ENCODE measurements at regions not wholly inside any gene's neighbourhood (a gene's known extent, or its start where the extent isn't known, plus 50 kb on each side); places are given as distances from the start of the nearest gene placed in this dataset.

DNA sequence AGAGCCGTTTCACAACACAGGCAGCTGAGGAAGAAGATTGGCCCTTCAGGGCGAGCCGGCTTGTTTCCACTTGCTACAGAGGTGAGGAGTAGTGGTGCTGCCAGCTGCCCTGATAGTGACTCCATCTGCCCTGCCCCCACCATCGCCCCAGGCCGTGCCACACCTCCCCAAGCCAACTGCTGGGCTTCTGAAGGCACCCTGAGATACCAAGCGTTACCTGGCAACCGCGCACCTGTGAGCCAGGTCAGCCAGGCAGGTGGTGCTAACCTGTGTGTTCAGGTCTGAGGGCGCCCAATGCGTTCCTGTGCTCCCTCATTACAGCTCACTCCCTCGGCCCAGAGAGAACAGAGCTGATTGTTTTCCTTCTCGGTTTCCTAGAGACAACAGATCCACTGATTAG is 299.1 kb upstream of the ID4 start:
- in situ Hi-C loops (cut with HindIII; ENCODE audit: low sequenced_read_pairs) = no loop called here

DNA sequence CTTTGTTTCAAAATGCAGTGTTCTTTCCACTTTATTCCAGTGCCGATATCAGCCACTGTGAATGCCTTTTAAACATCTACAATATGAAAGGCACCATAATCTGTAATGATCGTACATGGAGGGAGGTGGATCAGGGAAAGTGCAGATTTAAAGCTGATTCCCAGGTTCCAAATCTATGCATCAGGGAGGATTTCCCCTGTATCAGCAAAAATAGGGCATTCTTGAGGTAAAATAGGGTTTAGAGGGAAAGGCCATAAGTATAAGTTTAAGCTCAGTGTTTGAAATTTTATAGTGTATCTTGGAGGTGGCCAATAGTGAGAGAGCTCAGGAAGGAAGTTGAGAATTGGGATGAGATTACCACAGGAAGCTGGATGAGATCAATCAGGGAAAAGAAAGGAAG is 289.7 kb upstream of the ID4 start:
- no peak overlapping the region for H3K4me3 ChIP-seq (ENCODE audit: low read depth, low read length)
- no peak for DNase-seq (ENCODE audit: low read depth, low spot score)
- TF ChIP-seq, protein P1, sequence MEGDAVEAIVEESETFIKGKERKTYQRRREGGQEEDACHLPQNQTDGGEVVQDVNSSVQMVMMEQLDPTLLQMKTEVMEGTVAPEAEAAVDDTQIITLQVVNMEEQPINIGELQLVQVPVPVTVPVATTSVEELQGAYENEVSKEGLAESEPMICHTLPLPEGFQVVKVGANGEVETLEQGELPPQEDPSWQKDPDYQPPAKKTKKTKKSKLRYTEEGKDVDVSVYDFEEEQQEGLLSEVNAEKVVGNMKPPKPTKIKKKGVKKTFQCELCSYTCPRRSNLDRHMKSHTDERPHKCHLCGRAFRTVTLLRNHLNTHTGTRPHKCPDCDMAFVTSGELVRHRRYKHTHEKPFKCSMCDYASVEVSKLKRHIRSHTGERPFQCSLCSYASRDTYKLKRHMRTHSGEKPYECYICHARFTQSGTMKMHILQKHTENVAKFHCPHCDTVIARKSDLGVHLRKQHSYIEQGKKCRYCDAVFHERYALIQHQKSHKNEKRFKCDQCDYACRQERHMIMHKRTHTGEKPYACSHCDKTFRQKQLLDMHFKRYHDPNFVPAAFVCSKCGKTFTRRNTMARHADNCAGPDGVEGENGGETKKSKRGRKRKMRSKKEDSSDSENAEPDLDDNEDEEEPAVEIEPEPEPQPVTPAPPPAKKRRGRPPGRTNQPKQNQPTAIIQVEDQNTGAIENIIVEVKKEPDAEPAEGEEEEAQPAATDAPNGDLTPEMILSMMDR (IDR thresholded peaks at IDR 0.05; ENCODE audit: low read depth, low read length) = no peak
- in situ Hi-C loops (cut with HindIII; ENCODE audit: low sequenced_read_pairs) = no loop called here

More for the DNA sequence above, 299.1 kb upstream of the ID4 start:
- DNase-seq (ENCODE audit: low read depth, low spot score) = no peak
- no peak overlapping the region for H3K4me3 ChIP-seq (ENCODE audit: low read depth, low read length)
- TF ChIP-seq, protein P1 (IDR thresholded peaks at IDR 0.05; ENCODE audit: low read depth, low read length) = no peak

GRCh38 chr6:19549109-19549508 is 288.1 kb upstream of the ID4 start:
- in situ Hi-C loops (cut with HindIII; ENCODE audit: low sequenced_read_pairs) = no loop called here
- no peak overlapping the region for H3K4me3 ChIP-seq (ENCODE audit: low read depth, low read length)
- DNase-seq (ENCODE audit: low read depth, low spot score) = no peak
- TF ChIP-seq, protein P1 (IDR thresholded peaks at IDR 0.05; ENCODE audit: low read depth, low read length) = peak; percentile 3

DNA sequence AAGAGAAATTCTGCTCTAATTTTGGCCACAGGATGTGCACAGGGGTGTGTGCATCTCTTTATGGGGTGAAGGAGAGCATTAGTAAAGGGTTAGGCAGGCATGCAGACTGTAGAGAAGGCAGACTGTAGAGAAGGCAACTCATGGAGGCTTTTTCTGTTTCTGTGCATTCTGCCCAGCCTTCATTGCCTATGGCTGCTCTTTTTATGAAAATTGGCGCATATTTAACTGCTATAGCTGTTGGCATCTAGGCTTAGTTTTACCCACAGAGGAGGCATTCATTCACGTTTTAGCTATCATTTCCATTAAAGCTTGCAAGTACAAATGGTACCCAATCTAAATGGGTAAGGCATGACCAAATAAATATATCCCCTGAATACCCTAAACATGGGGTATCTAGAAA is 286.8 kb upstream of the ID4 start:
- no peak overlapping the region for H3K4me3 ChIP-seq (ENCODE audit: low read depth, low read length)
- in situ Hi-C loops (cut with HindIII; ENCODE audit: low sequenced_read_pairs) = no loop called here
- DNase-seq (ENCODE audit: low read depth, low spot score) = no peak
- TF ChIP-seq, protein P1 (IDR thresholded peaks at IDR 0.05; ENCODE audit: low read depth, low read length) = no peak

GRCh38 chr6:19551611-19552010 is 285.6 kb upstream of the ID4 start:
- TF ChIP-seq, protein P1 (IDR thresholded peaks at IDR 0.05; ENCODE audit: low read depth, low read length) = no peak
- DNase-seq (ENCODE audit: low read depth, low spot score) = no peak

GRCh38 chr6:19552076-19552475 is 285.1 kb upstream of the ID4 start:
- no peak overlapping the region for H3K4me3 ChIP-seq (ENCODE audit: low read depth, low read length)
- no peak for DNase-seq (ENCODE audit: low read depth, low spot score)
- in situ Hi-C loops (cut with HindIII; ENCODE audit: low sequenced_read_pairs) = no loop called here
- TF ChIP-seq, protein P1 (IDR thresholded peaks at IDR 0.05; ENCODE audit: low read depth, low read length) = no peak

More at GRCh38 chr6:19551611-19552010, 285.6 kb upstream of the ID4 start:
- in situ Hi-C loops (cut with HindIII; ENCODE audit: low sequenced_read_pairs) = no loop called here
- H3K4me3 ChIP-seq (ENCODE audit: low read depth, low read length) = no peak overlapping the region

GRCh38 chr6:19552588-19552987 is 284.6 kb upstream of the ID4 start:
- H3K4me3 ChIP-seq (ENCODE audit: low read depth, low read length) = no peak overlapping the region
- TF ChIP-seq, protein P1 (IDR thresholded peaks at IDR 0.05; ENCODE audit: low read depth, low read length) = no peak
- in situ Hi-C loops (cut with HindIII; ENCODE audit: low sequenced_read_pairs) = no loop called here
- DNase-seq (ENCODE audit: low read depth, low spot score) = no peak

Measured in astrocyte of the spinal cord (primary cell).